Esophagus squamous epithelium (tissue), 5 donors: ENCODE measurements at regions not wholly inside any gene's neighbourhood (a gene's known extent, or its start where the extent isn't known, plus 50 kb on each side); places are given as distances from the start of the nearest gene placed in this dataset.

Experiments
- DNase-seq: peaks from one replicate; lab custom pipeline; 2025; lab: John Stamatoyannopoulos, UW
- H3K27ac ChIP-seq, 4 donors: fragments of 200-600 bp; sonication (generic); one replicate each; pipeline ENCODE4 v1.5.1; 2016 to 2019; ENCODE audit warnings: mild to moderate bottlenecking in 1 of 4
- H3K27me3 ChIP-seq, 4 donors: fragments of 200-600 bp; sonication (generic); 1 replicate in 3 of 4; 2 replicates in 1 of 4; pipeline versions ENCODE4 v1.5.1 to v1.6.0; 2017 to 2021; ENCODE audit warnings: antibody characterized with exemption in 1 of 4
- H3K36me3 ChIP-seq, 3 donors: fragments of 200-600 bp; sonication (generic); one replicate each; pipeline ENCODE4 v1.5.1; 2016 to 2019
- H3K4me1 ChIP-seq, 3 donors: fragments of 200-600 bp; sonication (generic); one replicate each; pipeline ENCODE4 v1.5.1; 2017 to 2019
- H3K4me3 ChIP-seq, 4 donors: fragments of 200-600 bp; sonication (generic); 1 replicate in 3 of 4; 2 replicates in 1 of 4; pipeline ENCODE4 v1.5.1; 2016 to 2019; ENCODE audit warnings: mild to moderate bottlenecking in 2 of 4, moderate library complexity in 1 of 4
- H3K9me3 ChIP-seq, 3 donors: fragments of 200-600 bp; sonication (generic); one replicate each; pipeline ENCODE4 v1.5.1; 2016 to 2019
- CTCF ChIP-seq, 6 experiments: fragments of 450-650 bp in 4 of 6; fragments of 200-600 bp in 2 of 6; sonication (generic) in 2 of 6; IDR thresholded peaks; one replicate each; pipeline ENCODE4 v1.5.1; 2016 to 2019; ENCODE audit warnings: antibody characterized with exemption in 6 of 6, mild to moderate bottlenecking in 4 of 6, moderate library complexity in 4 of 6
- POLR2A ChIP-seq, 4 donors: fragments of 450-650 bp; IDR thresholded peaks; one replicate each; pipeline ENCODE4 v1.6.1; 2017; ENCODE audit warnings: antibody characterized with exemption in 4 of 4, mild to moderate bottlenecking in 4 of 4, moderate library complexity in 3 of 4
- WGBS, 2 donors: methylation state at CpG; one replicate each; pipeline ENCODE4 v1.1.5; 2018; 5-methylcytosine and 5-hydroxymethylcytosine counted together
- intact Hi-C: fragments of 100-400 bp; cut with DNase I; formaldehyde crosslinking; loops from one replicate; pipeline ENCODE4 v1.15.0; 2022
- donor health status: DM: yes; HTN: yes; CAD: no.

GRCh38 chr13:108383667-108384066 lies 114.1 kb downstream of the TNFSF13B start:
- Histone ChIP-seq H3K27me3 (no peaks in the 10 kb centered on the region), H3K27ac (no peak overlapping the region), H3K4me3 (no peak overlapping the region), H3K9me3 (no peaks in the 10 kb centered on the region), H3K36me3 (no peaks in the 10 kb centered on the region), H3K4me1 (no peaks in the 10 kb centered on the region)
- 88 to 90% methylated on average over 3 of the region's 3 CpGs for WGBS, 2 donors
- no peak for DNase-seq
- intact Hi-C loops: no loop called here
- TF ChIP-seq POLR2A (IDR thresholded peaks at IDR 0.05): no peak
- TF ChIP-seq CTCF (IDR thresholded peaks at IDR 0.05): no peak

- H3K27ac ChIP-seq: no peak overlapping the region
- H3K9me3 ChIP-seq: no peaks in the 10 kb centered on the region
- intact Hi-C loops: no loop called here
- H3K4me3 ChIP-seq: no peak overlapping the region
- no peaks in the 10 kb centered on the region for H3K27me3 ChIP-seq
- H3K4me1 ChIP-seq: no peaks in the 10 kb centered on the region
- WGBS, 2 donors: 67 to 79% methylated on average over 3 of the region's 3 CpGs
- TF ChIP-seq POLR2A (IDR thresholded peaks at IDR 0.05) (no peak), CTCF (IDR thresholded peaks at IDR 0.05) (no peak)
- no peak for DNase-seq
- H3K36me3 ChIP-seq: no peaks in the 10 kb centered on the region
Measured at GRCh38 chr13:108387156-108387555, 117.6 kb downstream of the TNFSF13B start.

- H3K36me3 ChIP-seq: no peaks in the 10 kb centered on the region
- intact Hi-C loops: no loop called here
- no peaks in the 10 kb centered on the region for H3K9me3 ChIP-seq
- no peak overlapping the region for H3K4me3 ChIP-seq
- H3K4me1 ChIP-seq: no peaks in the 10 kb centered on the region
- H3K27ac ChIP-seq: no peak overlapping the region
- no peak for DNase-seq
- no peaks in the 10 kb centered on the region for H3K27me3 ChIP-seq
- no peak for TF ChIP-seq CTCF (IDR thresholded peaks at IDR 0.05)
- no peak for TF ChIP-seq POLR2A (IDR thresholded peaks at IDR 0.05)
- WGBS, 2 donors: 54 to 66% methylated on average over 2 of the region's 2 CpGs
Measured at GRCh38 chr13:108402850-108403249, 133.3 kb downstream of the TNFSF13B start.

- 43 to 60% methylated on average over 2 of the region's 2 CpGs for WGBS, 2 donors
- Histone ChIP-seq H3K27me3 (no peaks in the 10 kb centered on the region), H3K27ac (no peak overlapping the region), H3K4me3 (no peak overlapping the region), H3K9me3 (no peaks in the 10 kb centered on the region), H3K4me1 (no peaks in the 10 kb centered on the region), H3K36me3 (no peaks in the 10 kb centered on the region)
- no peak for TF ChIP-seq CTCF (IDR thresholded peaks at IDR 0.05)
- DNase-seq: no peak
- intact Hi-C loops: no loop called here
Measured at GRCh38 chr13:108407495-108407894, 138.0 kb downstream of the TNFSF13B start.

GRCh38 chr13:108408672-108409071 lies 139.2 kb downstream of the TNFSF13B start:
- Histone ChIP-seq H3K4me3 (no peak overlapping the region), H3K27me3 (no peaks in the 10 kb centered on the region), H3K27ac (no peak overlapping the region), H3K4me1 (no peaks in the 10 kb centered on the region), H3K9me3 (no peaks in the 10 kb centered on the region), H3K36me3 (no peaks in the 10 kb centered on the region)
- WGBS, 2 donors: 6 to 15% methylated on average over 2 of the region's 2 CpGs
- TF ChIP-seq POLR2A (IDR thresholded peaks at IDR 0.05) (no peak), CTCF (IDR thresholded peaks at IDR 0.05) (no peak)
- intact Hi-C loops: no loop called here
- no peak for DNase-seq
